ENCODE measurements at regions not wholly inside any gene's neighbourhood (a gene's known extent, or its start where the extent isn't known, plus 50 kb on each side); places are given as distances from the start of the nearest gene placed in this dataset.

DNA sequence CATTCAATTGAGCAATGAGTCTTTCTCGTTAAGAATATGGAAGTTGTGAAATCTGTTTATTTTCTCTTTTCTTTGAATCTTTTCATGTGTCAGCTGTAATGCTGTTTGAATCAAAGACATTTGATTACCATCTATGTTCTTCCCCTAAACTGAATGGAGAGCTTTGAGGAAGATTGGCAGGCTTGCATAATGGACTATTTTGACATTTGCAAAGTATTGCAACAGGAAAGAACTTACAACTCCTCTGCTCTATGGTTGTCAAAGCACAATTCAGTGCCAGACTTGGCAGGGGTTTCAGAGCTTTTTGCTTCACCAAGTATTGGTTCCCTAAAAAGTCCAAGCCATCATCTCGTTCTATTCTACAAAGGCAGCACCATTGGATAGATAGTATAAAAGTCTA is 549.0 kb upstream of the NUDT12 start:
- H2AK5ac ChIP-seq (ENCODE audit: low read depth, low read length), result no peak overlapping the region
- intact Hi-C loops (cut with micrococcal nuclease) (no loop called here), in situ Hi-C loops (cut with MboI; ENCODE audit: low sequenced_read_pairs) (no loop called here), dilution Hi-C loops (cut with HindIII; ENCODE audit: low sequenced_read_pairs, unreplicated experiment) (no loop called here)
- no peak overlapping the region for H3K27ac ChIP-seq (ENCODE audit: insufficient read depth, low read length)
- H4K5ac ChIP-seq (ENCODE audit: low read depth, low read length), result no peak overlapping the region
- H3K4ac ChIP-seq (ENCODE audit: low read depth, low read length), result no peak overlapping the region
- no peak overlapping the region for H2BK120ac ChIP-seq (ENCODE audit: low read depth, low read length)
- H3K9me3 ChIP-seq (ENCODE audit: control insufficient read depth, insufficient read depth, low read length), result no peaks in the 10 kb centered on the region
- POLR2A ChIA-PET (ENCODE audit: unreplicated experiment), result no interaction called here
- H4K8ac ChIP-seq (ENCODE audit: low read depth in 2 of 2, low read length in 2 of 2), result no peak overlapping the region
- H2BK20ac ChIP-seq (ENCODE audit: low read depth, low read length), result no peak overlapping the region
- no peak overlapping the region for H2AFZ ChIP-seq (replicated peaks; ENCODE audit: low read length, poor library complexity)
- ATAC-seq (ENCODE audit: low read depth) (no peak), DNase-seq (no peak)
- H4K91ac ChIP-seq (ENCODE audit: insufficient read depth, low read depth, low read length), result no peak overlapping the region
- H3K4me3 ChIP-seq (ENCODE audit: insufficient read depth, low read depth, low read length), result no peak overlapping the region
- no peaks in the 10 kb centered on the region for H3K4me1 ChIP-seq (ENCODE audit: control insufficient read depth, insufficient read depth, low read length)
- H2AK9ac ChIP-seq (replicated peaks; ENCODE audit: low read depth, low read length, poor library complexity), result no peak overlapping the region
- H3K79me1 ChIP-seq (ENCODE audit: low read depth in 1 of 2, low read length in 2 of 2), result no peaks in the 10 kb centered on the region
- no peak overlapping the region for H3K56ac ChIP-seq (ENCODE audit: extremely low read depth, insufficient read depth, low read length)
- H3K14ac ChIP-seq (replicated peaks; ENCODE audit: low read depth, low read length), result no peak overlapping the region
- H3K36me3 ChIP-seq (ENCODE audit: control insufficient read depth, insufficient read depth, low read length), result no peaks in the 10 kb centered on the region
- H3K23ac ChIP-seq (ENCODE audit: low read depth, low read length), result no peak overlapping the region
- no peak overlapping the region for H3K18ac ChIP-seq (ENCODE audit: low read depth, low read length)
- H3K9ac ChIP-seq (ENCODE audit: low read depth, low read length), result no peak overlapping the region
- H3K9me1 ChIP-seq (ENCODE audit: insufficient read depth, low read length), result no peaks in the 10 kb centered on the region
- H3K4me2 ChIP-seq (ENCODE audit: low read depth, low read length), result no peak overlapping the region
- WGBS, 2 experiments (ENCODE audit: extremely low coverage in 2 of 2, insufficient read length in 1 of 2), result no CpG with 5 or more reads among the region's 2 CpGs
- TF ChIP-seq, protein P1, sequence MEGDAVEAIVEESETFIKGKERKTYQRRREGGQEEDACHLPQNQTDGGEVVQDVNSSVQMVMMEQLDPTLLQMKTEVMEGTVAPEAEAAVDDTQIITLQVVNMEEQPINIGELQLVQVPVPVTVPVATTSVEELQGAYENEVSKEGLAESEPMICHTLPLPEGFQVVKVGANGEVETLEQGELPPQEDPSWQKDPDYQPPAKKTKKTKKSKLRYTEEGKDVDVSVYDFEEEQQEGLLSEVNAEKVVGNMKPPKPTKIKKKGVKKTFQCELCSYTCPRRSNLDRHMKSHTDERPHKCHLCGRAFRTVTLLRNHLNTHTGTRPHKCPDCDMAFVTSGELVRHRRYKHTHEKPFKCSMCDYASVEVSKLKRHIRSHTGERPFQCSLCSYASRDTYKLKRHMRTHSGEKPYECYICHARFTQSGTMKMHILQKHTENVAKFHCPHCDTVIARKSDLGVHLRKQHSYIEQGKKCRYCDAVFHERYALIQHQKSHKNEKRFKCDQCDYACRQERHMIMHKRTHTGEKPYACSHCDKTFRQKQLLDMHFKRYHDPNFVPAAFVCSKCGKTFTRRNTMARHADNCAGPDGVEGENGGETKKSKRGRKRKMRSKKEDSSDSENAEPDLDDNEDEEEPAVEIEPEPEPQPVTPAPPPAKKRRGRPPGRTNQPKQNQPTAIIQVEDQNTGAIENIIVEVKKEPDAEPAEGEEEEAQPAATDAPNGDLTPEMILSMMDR (conservative IDR thresholded peaks at IDR 0.05; ENCODE audit: low read depth, low read length), result no peak
- TF ChIP-seq RAD21 (IDR thresholded peaks at IDR 0.05; ENCODE audit: low read length), result no peak
- no peak for TF ChIP-seq MXI1 (IDR thresholded peaks at IDR 0.05; ENCODE audit: borderline replicate concordance, low read depth, low read length)
- TF ChIP-seq SMC3 (IDR thresholded peaks at IDR 0.05; ENCODE audit: low read depth, low read length), result no peak
- no peak for TF ChIP-seq CHD1 (IDR thresholded peaks at IDR 0.05; ENCODE audit: low read depth, low read length)
- no peak for TF ChIP-seq MAFK (IDR thresholded peaks at IDR 0.05; ENCODE audit: low read depth, low read length)
- CTCF ChIA-PET, result no interaction called here
- no peaks in the 10 kb centered on the region for H4K20me1 ChIP-seq (ENCODE audit: insufficient read depth, low read length)
- H2BK5ac ChIP-seq (ENCODE audit: low read depth, low read length, poor library complexity, severe bottlenecking), result no peak overlapping the region
- no peaks in the 10 kb centered on the region for H3K27me3 ChIP-seq (ENCODE audit: control insufficient read depth, insufficient read depth, low read length)
- no peak overlapping the region for H2BK15ac ChIP-seq (ENCODE audit: low read depth, low read length)
- BruUV-seq (replicated peaks), result no TSS peak

All from IMR-90 (cell line).